ENCODE measurements at regions not wholly inside any gene's neighbourhood (a gene's known extent, or its start where the extent isn't known, plus 50 kb on each side); places are given as distances from the start of the nearest gene placed in this dataset.

DNA sequence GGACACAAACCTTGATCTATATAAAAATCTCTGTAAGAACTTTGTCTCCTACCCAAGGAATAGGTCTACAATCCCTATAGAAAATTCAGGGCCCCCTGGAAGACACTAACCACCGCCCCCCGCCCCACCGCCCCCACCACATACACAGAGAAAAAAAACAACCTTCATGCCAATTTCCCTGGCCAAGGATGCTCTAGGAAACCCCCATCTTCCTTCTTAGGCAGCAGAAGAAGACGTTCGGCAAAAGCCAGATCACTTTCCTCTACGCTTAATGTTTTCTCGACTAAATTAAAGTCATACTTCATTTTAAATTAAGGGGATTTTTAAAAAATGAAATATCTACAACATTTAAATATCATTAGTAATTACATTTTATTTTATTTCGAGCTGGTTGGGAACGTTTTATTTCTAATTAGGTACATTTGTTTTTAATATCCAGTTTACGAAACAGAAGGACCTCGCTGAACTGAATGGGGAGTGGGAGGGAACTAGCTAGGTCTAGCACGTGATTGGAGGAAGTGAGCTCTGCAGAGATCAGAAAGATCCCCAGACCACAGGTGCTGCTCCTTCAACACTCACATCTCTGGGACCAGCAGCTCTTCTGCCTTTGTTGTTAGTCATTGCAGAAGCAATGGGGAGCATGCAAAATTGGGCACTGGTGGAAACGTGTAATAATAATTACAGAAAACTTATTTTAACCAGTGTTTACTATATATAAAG is 472.3 kb downstream of the MN1 start:
- DNase-seq: no peak

DNA sequence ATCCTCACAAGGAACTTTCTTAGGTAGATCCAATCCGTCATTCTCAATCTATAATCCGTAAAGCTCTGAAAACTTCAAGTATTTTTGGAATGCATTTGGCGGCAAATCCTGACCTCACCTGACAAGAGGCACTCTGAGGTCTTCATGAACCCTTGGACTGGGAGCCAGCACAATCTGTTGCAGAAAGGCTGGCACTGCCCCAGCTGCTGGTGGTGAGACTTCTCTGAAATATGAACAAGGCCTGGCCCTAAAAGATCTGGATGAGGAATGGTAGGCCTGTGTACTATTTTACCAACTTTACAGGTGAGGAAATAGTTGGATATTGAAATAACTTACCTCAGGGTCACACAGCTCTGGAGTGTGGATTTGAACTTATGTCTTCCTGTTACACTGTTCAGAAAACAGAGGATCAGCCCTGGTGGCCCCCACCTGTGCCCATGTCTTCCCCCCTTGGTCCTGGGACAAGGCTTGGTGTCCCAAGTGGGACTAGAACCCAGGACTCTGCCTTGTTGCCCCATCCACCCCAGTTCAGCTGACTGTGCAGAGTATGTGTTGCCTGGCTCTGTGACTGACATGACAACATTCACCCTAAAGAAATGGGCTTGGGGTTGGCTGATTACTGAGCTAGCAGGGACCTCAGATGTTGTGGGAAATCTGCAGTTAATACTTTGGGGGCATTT is 471.4 kb downstream of the MN1 start:
- no peak for DNase-seq

DNA sequence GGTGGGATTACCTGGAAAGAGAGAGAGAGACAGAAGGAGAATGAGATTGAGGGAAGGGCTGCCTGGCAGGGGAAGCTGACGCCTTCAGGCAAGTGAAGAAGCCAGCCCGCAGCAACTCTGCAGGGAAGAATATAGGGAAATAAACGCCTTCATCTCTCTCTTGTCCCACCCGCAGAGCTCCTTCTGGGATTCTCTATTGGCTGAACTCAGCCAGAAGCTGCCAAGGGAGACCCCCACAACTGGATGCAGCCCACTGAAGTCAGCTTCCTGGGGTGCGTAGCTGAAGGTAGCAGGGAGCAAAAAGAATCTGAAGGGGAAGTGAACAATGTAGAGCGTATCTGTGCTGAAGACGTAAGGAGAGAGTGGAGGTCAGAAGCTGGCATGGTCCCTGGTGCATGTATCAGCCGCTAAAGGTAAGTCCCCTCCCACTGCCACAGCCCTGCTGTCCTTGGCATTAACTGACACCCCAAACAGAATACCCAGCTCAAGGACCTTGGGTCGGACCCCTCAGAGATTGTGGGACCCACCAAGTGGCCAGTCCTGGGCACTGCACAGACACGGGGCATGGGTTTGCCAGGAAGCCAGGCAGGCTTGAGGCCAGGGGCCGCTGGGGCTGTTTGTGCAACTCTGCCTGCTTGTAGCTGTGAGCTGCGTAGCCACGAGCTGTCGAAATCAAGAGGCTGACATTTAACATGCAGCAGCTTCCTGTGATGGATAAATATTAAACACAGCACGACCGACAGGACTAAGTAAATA is 469.9 kb downstream of the MN1 start:
- no peak for DNase-seq

DNA sequence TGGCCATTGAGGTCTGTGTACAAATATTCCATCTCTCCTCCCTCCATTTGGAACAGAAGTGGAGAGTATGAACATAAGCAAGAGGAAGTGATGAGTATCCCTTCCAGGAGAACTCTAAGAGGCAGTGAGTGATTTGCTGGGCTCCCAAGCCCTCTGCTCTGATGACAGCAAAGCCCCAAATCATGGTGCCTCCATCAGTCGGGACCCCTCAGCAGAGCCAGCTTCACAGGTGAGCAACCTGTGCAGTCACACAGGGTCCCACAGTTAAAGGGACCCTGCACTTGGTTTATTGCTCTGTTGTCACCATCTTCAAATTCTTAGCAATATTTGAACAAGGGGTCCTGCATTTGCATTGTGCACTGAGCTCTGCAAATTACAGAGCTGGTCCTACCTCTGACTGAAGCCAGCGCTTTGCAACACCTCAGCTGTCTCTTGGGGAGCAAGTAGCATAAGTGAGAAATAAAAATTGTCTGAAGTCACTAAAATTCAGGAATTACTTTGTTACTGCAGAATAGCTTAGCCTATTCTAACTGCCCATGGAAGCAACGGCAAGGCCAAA is 466.4 kb downstream of the MN1 start:
- DNase-seq: no peak

DNA sequence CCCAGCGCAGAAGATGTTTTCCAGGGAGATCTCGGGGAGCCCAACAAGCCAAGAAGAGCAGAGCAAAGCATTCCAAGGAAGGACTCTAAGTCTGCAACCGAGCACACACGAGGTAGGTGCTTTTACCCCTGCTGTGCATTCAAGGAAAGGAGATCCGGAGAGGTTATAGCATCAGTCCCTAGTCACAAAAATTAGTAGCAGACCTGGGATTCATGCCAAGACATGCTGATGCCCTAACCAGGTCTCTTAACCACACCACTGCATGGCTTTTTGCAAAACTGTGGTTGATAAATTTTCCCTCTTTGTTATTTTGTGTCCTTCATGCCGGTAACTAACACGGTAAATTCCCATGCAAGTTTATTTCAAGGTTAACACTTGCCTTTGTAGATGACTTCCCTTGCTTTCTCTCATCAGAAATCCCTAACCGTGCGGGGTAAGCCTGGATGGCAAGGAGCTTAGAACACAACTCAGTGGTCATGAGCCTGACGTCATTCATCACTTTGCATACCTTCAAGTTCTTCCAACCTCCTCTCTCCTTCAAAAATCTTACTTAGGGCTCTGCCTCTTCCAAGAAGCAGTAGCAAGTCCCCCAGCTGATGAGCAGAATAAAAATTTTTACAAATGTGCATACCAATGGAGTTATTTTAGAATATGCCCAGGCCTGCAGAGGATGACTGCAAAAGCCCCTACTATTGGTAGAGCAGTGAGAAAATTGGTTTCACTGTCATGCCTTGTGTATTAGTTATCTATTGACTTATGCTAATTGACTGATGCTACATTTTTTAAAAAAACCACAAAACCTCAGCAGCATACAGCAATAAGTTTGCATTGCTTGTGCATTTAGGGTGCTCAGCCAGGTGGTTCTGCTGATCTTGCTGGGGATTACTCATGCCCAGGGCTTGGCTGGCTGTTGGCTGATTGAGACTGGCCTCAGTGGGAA is 465.1 kb downstream of the MN1 start:
- no peak for DNase-seq

DNA sequence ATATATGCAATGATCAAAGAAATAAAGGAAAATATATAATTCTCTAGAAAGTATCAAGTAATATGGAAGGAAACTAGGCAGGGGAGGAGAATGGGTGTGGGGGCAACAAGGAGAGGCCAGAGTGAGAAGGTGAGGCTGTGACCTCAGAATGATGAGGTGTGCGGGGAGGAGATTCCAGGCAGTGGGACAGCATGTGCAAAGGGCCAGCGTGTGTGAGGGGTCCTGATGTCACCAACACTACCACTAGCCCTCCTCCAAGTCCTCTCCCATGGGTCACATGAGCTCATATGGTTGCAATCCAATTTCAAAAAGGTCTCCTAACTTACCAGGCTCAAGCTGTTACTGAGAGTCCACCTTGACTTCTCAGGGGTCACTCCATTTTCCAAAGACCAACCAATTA is 463.9 kb downstream of the MN1 start:
- DNase-seq: no peak

DNA sequence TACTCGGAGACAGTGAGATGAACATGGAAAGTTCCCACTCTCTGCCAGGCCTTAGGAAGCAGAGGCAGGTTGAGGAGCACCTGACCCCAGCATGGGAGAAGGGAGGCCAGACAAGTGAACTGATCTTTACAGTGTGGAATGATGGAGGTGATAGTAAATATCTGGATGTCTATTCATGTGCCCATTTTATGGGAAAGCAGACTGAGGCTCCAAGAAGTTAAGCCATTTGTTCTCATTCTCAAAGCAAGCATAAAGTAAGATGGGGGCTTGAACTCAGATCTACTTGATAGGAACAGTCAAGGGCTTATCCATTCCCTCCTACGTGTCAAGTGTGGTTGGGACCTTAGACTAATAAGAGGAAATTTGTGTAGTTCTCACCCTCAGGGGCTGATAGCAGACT is 461.5 kb downstream of the MN1 start:
- DNase-seq: no peak

DNA sequence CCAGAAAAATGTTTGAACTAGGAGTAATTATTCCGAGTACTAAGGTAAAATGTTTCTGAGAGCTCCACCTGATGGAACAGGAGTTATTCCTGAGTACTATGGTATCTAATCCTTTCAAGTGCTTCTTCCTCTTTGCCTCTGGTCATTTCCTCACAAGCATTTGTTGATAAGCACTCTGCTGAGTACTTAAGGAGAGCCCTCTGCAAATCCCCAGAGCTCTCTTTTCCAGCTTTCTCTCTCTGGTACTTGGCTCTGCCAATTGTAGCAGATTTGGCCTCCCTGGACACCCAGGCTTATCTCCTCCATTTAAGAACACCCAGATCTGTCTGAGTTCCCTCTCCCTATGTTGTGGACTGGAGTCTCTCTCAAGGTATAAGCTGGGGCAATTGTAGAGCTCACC is 457.0 kb downstream of the MN1 start:
- no peak for DNase-seq

DNA sequence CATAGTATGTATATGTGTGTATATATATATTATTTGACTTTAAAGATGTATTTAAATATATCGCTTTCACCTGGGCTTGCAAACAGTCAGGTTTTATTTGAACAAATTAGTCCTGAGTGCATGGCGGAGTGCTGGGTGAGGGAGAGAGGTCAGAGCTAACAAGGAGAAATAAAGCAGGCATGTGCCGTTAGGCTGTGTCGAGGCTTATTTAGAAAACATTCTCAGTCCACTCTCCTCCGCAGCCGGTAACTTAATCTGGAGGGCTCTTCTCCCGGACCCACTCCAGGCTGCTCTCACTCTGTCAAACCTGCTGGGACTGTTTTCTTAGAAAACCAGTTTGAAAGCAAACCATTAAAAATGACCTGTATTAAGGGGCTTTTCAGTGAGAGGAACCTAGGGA is 455.9 kb downstream of the MN1 start:
- no peak for DNase-seq

DNA sequence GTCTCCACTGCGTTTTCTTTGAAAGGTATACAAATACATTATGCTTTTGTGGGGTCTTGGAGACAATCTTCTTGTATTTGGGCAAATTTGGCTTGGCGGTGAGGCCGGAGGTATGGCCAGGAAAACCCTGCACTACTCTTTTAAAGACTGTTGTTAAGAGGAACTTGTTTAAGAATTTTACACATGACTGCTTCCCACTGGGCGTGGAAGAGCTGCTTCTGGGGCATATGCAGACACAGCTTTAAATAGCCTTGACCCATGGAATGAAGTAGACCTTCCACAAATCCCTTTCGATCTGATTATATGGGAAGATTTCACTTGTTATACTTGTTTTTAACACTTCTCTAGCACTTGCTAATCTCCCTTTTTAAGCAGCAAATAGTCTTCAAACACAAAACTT is 453.6 kb downstream of the MN1 start:
- no peak for DNase-seq

DNA sequence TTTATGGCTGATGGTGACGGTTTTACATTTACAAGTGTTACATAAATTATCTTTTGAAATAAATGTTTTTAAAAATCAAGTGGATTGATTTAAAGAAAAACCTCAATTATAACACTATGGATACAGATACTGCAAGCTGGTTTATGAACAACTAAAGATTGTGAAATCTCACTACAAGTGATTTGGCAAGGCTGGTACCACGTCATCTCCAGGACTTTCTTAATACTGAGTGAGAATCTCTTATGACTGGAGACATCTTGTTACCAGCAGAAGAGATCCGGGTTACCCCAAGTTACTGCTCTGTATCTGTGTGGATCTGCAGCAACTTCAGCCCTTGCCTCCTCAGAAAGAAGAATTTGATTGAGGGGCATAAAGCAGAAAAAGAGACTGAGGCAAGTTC is 452.9 kb downstream of the MN1 start:
- DNase-seq: no peak

DNA sequence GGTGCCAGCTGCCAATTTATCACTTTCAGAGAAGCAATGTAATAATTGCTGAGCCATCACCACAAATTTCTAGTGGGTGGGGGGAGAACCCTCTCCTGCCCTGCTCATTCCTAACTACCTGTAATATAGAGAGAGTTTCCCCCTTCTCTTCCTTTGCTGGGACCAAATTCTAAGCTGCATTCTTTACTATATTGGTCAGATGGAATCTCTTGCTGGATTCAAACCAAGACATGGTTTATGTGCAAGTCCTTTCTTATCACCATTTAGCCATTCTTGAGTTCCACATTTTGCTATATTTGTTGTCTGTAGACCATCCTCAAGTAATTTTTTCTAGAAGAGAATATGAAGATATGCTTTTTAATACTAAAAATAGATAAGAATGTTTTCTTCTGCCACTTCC is 452.1 kb downstream of the MN1 start:
- no peak for DNase-seq

DNA sequence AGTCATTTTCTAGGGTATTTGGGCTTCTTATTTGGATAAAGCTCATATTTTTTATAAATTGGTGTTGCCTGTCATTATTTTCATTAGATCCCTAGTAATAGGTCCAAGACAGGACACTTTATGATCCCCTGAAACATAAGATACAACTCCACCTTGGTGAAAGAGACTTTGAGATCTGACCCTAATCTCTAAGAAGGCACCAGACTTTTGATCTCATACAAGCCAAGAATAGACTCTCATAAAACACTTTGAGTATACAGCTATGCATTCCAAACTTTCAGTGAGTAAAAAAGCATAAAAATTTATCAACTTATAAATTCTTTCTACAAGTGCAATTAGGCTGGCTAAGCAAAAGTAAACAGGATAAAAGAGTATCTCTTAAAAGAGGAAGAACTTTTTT is 451.2 kb downstream of the MN1 start:
- DNase-seq: no peak

DNA sequence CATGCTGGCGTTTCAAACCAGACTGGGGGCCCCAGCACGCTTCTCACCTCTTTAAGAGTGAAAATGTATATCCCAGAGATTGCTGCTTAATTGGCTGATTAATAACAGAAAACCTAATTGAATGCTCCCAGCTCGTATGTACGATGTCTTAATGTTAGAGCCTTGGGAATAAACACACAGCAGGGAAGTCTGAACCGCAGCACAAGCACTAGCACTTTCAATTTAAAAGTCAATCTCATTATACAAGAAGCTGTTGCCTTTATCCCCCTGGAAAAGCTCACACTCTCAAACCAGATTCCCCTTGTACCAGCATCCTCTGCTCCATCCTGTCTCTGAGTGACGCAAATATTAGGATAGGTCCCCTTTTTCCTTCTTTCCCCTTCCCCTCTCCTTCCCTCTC is 449.1 kb downstream of the MN1 start:
- no peak for DNase-seq

DNA sequence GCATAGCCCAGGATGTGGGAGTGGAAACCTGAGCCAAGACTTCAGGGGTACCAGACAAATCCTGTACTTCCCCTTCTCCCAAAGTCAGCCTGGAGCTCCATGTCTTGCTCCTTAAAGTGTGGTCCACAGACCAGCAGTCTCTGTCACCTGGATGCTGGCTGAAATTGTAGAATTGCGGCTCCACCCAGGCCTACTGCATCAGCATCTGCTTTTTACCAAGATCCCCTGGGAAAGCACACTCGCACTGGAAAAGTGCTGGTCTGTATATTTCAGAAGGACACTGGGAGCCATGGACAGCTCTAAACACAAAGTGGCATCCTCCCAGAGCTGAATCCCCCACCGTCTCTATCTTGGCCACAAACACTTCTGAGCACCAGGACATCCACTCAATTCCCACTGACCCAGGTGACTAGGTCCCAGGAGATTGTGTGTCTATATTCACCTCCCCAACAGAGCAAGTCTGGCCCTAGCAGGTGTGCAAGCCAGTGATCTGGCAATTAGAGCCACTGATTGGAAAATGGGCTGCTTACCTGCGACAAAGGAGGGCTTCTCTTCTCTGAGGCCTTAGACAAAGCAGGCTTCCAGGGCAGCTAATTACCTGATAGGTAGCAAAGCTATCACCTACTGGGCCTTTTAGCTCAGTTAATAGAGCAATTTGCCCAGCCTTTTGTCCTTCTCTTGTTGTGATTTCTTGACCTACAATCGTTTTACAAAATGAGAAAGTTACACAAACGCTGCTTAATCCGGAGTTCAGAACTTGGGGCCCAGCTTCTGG is 443.3 kb downstream of the MN1 start:
- DNase-seq: no peak

DNA sequence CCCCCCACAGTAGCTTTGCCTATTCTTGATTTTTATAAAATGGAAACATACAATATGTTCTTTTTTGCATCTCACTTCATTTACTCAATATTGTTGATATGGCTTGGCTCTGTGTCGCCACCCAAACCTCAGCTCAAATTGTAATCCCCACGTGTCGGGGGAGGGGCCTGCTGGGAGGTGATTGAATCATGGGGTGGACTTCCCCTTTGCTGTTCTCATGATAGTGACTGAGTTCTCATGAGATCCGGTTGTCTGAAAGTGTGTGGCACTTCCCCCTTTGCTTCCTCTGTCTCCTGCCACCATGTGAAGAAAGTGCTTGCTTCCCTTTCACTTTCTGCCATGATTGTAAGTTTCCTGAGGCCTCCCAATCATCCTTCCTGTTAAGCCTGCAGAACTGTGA is 431.3 kb downstream of the MN1 start:
- no peak for DNase-seq

DNA sequence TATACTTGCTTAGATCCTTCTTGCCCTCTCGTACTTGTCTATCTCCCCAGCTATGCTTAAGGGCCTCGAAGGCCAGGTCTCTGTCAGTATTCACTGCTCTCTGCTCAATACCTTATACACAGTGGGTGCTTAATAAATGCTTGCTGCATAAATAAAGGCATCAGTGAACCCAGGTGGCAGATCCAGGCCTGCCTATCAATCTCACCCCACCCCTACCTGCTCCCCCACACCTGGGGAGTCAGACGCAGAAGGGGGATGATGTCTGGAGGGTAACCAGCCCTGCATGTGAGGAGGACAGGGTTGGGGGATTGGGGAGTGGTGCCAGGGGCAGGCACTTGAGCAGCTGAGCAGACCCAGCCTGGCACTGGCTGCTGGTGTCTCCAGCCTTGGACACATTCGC is 430.6 kb downstream of the MN1 start:
- no peak for DNase-seq

DNA sequence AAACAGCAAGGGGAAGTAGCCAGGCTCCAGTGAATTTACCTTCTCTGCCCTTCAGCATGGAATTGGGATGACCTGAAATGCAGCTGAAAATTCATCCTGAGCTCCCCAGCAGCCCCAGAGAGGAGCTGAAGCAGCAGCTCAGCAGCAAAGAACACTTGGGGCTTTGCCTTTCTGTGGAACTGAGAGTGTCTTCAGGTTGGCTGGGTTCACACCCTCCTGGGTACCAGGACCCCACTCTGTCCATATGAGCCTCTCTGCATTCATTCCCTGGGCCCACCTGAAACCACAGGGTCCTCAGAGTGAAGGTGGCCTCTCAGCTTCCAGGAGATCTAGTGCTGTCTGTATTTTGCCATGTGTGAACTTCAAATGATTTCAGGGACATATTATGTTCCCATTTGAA is 429.2 kb downstream of the MN1 start:
- no peak for DNase-seq

DNA sequence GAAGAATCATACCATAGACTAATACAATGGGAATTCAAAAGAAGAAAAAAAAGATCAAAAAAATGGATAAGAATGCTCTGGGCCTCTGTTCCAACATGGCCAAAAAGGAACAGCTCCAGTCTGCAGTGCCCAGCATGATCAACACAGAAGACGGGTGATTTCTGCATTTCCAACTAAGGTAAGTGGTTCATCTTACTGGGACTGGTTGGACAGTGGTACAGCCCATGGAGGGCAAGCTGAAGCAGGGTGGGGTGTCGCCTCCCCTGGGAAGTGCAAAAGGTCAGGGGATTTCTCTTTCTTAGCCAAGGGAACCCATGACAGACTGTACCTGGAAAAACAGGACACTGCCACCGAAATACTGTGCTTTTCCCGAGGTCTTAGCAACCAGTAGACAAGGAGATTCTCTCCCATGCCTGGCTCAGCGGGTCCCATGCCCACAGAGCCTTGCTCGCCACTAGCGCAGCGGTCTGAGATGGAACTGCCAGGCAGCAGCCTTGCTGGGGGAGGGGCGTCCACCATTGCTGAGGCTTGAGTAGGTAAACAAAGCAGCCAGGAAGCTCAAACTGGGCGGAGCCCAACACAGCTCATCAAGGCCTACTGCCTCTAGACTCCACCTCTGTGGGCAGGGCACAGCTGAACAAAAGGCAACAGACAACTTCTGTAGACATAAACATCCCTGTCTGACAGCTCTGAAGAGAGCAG is 428.4 kb downstream of the MN1 start:
- DNase-seq: no peak

DNA sequence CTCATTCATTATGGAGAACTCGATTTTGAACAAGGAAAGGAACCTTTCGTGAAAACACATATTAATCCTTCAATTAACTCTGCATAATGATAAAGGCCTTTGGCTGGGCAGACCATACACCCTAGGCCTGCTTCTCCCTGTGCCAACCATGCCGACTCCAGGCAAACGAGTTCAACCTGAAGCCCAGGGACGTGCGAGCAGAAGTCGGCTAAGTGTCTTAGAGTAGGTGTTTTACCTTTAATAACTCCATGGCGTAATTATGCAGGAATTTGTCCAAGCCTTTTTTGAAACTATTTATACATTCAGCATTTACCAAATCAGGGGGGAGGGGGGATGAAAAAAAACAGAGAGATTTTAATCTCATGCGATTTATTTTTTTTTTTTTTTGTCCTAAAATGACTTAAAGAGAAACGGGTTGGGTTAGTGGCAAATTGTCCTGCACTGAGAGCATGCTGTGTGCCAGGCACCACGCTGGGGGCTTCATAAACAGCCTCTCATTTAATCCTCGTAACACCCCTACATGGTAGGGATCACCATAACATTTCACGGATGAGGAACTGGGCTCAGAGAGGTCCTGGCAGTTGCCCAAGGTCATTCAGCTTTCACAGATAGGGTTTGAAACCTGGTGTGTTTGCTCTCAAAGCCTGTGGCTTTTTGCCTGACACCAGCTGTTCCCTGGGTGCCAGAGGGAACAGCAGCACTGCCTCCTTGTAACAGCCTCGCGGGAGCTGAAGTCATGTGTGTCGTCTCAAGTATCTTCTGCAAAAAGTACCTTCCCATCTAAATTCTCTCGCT is 423.9 kb downstream of the MN1 start:
- DNase-seq: no peak
